HG02642 (cell line): ENCODE measurements at regions not wholly inside any gene's neighbourhood (a gene's known extent, or its start where the extent isn't known, plus 50 kb on each side); places are given as distances from the start of the nearest gene placed in this dataset.
"Not testable (repeated sequence)": the region's sequence is repeated elsewhere in the genome, so short reads cannot be mapped to it uniquely, and the experiment has no call there.

Experiments used
- ATAC-seq: cut with Tn5 transposase; IDR thresholded peaks from one replicate; pipeline ENCODE4 v1.9.1; 2021; ENCODE audit warnings: mild to moderate bottlenecking; ENCODE audit not compliant: unreplicated experiment, poor library complexity

GRCh38 chr16:8138666-8139065 lies 451.6 kb downstream of the TMEM114 start:
- no peak for ATAC-seq

DNA sequence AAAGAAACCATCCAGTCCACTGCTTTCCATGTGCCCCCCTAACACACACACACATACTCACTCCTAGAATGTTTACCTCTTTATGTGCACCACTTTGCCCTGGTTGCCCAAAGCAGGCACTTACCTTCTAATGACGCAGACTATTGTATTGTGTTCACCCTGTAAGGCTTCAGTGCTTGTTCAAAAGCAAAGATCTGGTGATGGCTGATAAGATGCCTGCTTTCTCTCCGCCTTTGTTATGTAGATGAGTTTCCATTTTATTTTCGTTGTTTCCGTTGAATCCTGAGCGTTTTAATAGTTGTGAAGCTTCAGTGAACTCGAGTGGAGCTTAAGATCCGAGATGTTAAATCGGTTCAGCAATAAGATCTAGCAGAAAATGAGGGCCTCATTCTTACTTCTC lies 452.7 kb downstream of the TMEM114 start:
- ATAC-seq, result no peak

- ATAC-seq, result no peak
These were observed 460.1 kb downstream of the TMEM114 start for GRCh38 chr16:8130197-8130596.

DNA sequence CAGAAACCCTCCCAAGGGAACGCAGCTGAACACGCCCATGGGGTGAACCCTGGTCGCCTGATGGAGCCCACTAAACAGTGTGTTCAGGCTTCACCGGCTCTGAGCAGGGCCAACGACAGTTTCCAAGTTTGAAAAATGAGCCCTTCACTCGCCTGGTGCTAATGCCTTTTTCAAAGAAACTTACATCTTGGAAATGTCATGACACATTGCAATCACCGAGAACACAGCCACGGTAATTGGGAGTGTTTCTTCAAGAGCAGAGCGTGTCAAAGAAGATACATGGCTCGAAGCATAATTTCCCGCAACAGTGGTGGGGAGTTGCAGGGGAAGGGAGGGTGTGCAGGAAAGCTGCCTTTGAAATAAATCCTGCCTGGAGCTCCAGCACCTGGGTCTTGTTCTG lies 463.2 kb downstream of the TMEM114 start:
- ATAC-seq, result no peak

DNA sequence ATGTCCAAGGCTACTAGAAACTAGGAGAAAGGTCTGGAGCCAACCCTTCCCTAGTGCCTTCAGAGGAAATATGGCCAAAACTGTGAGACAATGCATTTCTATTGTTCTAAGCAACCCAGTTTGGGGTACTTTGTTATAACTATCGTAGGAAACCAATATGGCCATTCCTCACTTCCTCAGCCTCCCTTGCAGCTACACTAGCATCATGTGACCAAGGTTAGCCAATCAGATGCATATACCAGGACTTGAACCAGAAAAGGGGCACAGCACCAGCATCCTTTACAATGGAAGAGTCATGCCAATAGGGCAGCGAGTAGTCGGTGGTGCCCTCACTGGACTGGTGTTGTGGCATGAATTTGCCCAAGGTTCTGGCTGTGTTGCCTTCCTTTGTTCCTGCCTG lies 464.0 kb downstream of the TMEM114 start:
- ATAC-seq, result no peak

DNA sequence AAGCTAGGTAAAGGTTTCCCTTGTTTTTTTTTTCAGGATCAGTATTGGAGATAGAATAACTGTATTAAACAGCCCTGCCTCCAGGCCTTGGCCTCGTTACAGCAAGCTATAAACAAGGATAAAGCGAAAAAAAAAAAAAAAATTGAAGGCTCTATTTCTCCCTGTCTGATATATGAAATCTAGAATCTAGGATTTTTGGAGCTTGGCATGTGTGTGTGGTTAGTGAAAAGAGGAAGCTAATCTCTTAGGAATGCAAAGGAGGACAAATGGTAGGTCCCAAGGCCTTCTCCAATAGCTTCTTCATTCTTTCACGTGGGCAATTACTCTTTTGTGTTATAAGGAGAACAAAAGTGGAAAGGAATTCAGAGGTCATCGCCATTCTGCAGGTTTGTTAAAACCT lies 470.3 kb downstream of the TMEM114 start:
- no peak for ATAC-seq

DNA sequence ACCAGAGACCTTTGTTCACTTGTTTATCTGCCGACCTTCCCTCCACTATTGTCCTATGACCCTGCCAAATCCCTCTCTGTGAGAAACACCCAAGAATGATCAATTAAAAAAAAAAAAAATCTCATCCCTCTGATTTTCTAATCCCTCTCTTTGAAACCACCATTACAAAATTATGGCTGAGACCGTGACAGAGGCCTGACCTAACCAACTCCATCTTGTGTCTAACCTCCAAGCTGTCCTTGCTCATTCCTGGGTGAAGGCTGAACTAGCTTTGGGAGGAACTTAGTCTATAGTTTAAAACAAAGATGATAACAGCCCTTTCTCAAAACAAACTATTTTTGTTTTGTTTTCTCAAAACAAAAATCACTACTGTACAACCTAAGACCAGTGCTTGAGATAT lies 474.5 kb downstream of the TMEM114 start:
- ATAC-seq, result no peak

- not testable (repeated sequence) for ATAC-seq
These were observed 475.4 kb downstream of the TMEM114 start for GRCh38 chr16:8114941-8115340.

DNA sequence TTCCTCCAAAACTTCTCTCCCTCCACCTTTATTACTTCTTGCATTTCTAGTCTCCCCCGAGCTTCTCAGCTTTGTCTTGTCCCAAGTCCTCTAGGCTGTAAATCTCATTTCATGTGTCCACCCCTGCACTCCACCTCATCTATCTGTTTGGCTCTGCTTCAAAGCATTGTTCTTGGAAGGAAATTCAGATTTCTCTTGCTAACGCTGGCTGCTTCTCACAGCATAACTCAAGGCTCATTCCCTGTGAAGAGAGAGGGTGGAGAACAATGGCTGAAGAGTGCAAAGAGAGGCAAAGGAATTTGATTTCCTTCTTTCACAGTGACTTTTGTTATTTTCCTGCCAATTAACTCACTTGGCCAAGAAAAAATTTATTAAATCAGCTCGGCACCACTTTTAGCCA lies 476.5 kb downstream of the TMEM114 start:
- no peak for ATAC-seq

DNA sequence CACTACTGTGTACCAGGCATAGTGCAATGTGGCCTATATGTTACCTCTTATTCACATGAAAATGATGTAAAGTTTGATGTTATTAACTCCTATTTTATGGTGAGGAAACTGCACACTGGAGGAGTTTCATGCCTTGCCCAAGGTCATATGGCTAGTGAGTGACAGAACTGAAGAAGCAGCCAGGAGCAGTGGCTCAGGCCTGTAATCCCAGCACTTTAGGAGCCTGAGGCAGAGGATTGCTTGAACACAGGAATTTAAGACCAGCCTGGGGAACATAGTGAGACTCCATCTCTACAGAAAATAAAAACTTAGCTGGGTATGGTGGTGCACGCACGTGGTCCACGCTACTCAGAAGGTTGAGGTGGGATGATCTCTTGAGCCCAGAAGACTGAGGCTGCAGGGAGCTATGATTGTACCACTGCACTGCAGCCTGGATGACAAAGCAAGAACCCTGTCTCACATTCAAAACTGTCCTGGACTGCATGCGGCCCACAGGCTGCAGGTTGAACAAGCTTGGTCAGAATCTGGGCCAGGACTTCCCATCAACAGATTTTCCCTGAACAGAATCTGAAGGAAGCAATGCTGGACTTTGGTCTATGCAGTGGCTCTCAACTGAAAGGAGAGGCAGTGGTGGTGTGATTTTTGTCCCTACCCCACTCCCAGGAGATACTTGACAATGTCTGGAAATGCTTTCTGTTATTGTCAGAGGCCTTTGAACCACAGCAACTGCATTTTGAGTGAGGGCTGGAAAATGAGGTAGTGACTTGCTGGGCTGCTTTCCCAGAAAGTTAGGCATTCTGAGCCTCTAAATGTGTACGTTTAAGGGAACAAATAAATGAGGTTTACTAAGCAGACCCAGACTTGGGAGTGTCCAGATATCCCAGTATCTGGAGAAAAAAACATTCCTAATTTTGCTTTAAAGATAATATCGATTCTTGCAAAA lies 479.5 kb downstream of the TMEM114 start:
- ATAC-seq, result no peak

DNA sequence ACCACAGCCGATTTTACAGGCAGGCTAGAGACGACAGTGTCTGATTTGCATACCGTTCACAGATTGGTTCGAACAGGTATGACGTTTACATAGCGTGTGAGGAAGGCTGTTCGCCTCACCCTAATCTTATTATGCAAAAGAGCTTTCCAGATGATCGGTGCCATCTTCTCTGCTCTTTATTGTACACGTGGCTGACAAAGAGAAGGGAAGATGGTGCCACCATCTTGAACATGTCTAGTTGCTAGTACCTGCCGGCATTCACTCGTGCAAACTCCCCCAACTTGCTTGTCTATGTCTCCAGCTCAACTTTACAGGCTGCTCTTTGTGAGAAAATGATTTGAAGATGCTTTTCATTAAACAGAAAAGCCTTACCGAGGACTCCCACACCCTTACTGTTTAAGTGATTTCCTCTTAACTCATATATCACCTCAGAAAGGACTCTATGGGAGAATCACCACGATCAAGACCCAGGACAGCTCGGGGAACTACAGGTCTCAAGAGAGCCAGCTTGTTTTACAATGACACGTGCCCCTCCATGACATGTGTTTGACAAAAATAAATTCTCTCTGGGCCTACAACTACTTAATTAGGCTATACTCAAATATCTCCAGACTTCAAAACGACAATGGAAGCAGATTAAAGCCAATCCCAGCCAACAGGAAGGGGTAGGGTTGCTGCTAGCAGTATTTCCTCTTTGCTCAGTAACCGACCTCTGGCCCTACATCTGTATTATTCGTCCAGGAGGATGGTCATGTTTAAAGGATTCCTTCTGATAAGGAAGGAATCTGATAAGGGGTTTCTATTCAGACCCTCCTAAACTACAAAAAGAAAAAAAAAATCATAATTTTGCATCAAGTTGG lies 480.6 kb downstream of the TMEM114 start:
- ATAC-seq, result no peak

DNA sequence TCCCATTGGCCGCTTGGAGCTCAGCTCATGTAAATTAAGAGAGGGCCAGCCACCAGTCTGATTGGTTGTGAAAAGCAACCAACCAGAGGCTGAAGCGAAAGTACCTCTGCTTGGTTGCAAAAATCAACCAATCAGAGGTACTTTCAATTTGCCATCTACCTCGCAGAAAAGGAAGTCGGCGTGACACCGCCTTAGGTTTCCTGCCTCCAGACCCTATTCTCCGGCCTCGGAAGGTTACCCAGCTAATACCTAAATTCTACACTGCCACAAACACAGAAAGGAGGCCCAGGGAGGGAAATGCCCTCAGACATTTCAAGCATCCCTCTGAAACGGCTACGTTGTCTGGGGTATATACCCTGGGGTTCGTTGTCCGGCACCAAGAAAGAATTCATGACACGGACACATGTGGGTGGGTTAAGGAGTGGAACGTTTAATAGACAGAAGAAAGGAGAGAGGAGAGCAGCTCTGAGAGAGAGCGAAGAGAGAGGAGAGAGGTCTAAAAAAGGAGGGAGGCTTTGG lies 481.3 kb downstream of the TMEM114 start:
- ATAC-seq, result no peak

DNA sequence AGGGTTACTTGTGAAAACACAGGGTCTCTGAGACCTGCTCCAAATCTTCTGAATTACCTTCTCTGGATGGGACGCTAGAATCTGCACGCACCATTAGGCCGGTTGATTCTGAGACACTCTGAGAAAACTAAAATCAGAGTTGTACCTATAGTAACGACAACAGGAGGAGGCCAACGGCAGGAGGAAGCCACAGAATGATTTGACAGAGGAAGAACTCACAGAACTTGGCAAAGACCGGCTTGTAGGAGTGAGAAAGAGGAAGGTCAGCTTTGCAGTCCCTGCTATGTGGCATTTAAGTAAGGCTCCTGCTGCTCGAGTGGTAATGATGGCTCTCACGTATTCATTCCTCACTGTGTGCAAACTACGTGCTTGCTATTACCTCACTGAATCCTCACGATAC lies 483.0 kb downstream of the TMEM114 start:
- ATAC-seq, result no peak

- ATAC-seq, result no peak
These were observed 486.5 kb downstream of the TMEM114 start for GRCh38 chr16:8103649-8104289.

- no peak for ATAC-seq
These were observed 490.7 kb downstream of the TMEM114 start for GRCh38 chr16:8099586-8099985.

DNA sequence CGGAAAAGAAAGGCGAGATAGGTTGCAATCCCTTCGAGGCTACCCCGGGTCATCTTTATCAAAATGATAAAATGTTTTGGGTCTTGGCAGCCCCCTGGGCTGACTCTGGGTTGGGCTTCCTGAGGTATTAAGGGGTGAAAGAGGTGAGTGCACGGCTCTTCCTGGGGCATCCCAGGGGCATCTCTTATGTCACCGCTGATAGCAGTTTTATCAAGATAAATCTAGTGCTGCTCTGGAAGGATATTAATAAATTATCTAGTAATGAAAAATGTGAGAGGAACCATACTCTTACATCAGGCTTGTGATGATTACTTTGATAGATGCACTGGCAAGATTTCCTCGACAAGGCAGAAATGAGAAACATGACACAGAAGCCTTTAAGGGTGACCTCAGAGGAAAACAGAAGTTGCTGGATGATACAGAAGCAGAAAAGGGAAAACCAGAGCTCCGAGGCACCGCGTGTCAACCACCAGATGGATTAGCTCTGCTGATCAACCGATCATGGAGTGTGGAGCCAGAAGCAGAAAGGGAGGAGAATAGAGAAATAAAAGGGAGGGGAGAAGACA lies 491.3 kb downstream of the TMEM114 start:
- ATAC-seq, result no peak

GRCh38 chr16:8096211-8096610 lies 494.1 kb downstream of the TMEM114 start:
- ATAC-seq, result no peak

DNA sequence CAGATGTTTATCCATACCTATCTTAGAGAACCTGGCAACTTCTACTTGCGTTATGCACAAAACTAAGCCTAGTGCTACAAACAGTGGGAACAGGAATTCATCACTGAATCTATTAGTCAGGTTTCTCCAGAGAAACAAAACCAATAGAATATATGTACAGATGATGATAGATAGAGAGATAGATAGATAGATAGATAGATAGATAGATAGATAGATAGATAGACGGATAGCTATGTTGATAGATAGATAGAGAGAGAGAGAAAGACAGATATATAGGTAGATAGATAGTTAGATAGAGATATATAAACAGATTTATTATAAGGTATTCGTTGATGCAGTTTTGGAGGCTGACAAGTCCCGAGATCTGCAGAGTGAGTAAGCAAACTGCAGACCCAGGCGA lies 495.6 kb downstream of the TMEM114 start:
- ATAC-seq, result no peak

GRCh38 chr16:8088820-8089338 lies 501.4 kb downstream of the TMEM114 start:
- ATAC-seq, result no peak
